HCEC 1CT (cell line): ENCODE measurements at regions not wholly inside any gene's neighbourhood (a gene's known extent, or its start where the extent isn't known, plus 50 kb on each side); places are given as distances from the start of the nearest gene placed in this dataset.
A peak's percentile ranks its signal among the peaks of the same experiment; 100 is the strongest.

Experiments used
- DNase-seq: peaks from one replicate; pipeline ENCODE4 v3.0.0-alpha.2; 2017

DNA sequence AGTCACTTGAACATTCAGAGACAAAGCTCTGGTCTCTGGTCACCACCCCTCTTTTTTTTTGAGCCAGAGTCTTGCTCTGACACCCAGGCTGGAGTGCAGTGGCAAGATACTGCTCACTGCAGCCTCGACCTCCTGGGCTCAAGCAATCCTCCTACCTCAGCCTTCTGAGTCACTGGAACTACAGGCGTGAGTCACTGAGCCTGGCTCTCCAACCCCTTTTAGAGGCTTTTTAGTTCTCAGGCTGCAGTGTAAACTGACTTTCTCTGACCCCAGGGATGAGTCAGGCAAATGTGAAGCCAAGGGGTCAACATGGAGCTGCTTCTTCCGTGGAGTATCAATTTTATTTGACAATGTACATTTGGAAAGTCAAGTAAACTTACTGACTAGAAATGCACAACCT is 229.2 kb downstream of the PTTG2 start:
- peak; percentile 90 for DNase-seq

DNA sequence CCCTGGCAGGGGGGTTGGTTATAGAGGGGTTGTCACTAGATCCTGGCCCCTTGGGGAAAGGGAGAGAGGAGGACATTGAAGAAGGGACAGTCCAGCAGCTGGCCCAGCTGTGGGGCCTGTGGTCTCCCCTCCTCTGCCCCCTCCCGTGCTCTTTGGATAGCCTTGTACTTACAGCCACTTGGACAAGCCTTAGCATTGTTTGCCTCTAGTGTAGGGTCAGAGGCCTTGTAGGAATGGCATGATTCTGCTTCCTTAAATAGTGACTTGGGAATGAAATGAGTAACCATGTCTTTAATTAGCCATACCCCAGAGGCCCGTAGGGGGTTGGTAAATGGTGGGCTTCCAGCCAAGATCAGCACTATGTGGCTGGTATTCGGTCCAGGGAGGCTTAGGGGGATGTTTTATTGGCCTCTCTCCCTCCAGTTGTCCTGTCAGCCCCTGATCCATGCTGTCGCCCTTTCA is 230.6 kb downstream of the PTTG2 start:
- peak; percentile 77 for DNase-seq

DNA sequence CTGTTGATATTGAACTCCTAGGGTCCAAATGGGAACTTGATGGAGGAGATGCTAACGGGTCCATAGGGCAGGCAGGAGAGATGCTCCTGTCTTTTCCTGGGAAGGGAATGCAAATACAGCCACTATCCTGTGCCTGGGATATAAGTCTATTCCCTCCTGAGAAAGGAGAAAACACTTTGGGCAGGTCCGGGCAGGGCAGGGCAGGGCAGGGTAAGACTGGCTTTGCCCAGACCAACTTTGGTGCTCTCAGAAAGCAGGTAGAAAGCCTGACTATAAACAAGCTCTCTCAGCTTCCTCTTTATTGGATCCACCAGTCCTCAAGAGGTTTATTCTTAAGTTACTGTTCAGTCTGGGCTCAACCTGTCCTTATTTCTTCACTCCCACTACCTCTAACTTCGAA is 232.3 kb downstream of the PTTG2 start:
- DNase-seq: no peak

DNA sequence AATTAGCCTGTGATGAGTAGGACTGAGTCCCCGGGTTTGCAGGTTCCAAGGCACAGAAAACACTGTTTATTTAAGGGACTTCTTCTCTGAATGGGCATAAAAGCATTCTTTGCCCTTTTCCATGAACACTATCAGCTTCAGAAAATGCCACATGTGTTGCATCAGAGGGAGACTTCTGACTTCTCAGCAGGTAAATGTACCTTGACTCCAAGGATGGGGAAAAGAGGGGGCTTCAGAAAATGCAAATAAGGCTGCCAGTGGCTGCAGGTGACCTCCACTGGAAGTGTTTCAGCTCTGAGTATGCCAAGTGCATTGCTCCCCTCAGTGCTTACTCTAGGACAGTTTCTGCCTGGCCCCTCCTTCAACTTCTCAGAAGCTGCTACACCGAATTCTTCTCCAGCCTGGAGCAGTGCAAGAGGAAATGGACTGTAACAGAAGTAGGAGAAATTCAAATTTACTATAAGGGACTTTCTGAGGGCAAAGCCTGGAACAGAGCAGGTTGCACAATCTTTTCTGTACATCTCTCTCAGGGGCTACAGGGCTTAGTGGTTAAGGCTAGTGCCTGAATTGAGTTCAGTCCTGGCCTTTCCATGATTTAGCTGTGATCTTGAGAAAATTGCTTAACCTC is 233.2 kb downstream of the PTTG2 start:
- DNase-seq: no peak

DNA sequence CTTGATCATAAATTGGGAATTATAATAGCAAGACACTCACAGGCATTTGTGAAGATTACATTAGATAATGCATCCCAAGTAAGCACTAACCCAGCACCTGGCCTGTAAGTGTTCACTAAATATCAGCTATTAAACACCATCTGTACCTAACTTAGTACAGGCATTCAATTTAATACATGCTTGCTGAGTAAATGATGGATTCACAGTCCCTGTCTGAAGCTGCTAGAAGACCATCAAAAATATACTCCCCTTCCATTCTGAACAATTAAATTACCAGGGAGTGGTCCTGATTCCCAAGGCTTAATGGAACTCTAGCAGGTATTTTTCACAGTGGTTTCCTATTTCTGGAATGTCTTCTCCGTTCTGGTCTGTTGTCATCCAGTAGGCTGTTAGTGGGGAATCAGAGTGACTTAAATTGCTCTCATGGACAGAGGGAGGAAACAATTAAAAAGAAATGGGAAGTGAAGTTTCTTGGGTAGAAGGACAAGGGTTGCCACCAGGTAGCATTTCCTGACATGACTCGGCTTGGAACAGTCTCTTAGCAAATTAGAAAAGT is 233.9 kb downstream of the PTTG2 start:
- no peak for DNase-seq

DNA sequence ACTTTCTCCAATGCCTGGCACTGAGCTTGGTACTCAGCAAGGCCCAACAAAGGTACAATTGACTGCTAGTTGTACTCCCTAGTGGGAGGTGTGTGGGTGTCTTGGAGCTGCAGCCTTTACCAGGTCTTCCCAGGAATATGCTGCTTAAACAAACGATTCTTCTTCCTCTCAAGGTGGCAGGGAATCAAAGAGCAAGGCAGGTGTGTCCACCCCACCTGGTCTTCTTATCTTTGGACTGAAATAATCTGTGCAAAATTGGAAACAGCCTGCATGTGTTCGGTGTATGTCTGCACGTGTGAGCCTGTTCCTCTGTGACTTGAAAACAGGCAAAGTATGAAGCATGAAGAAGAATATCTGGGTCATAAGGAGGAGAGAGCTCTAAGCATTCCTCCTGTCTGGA is 235.3 kb downstream of the PTTG2 start:
- DNase-seq: no peak

DNA sequence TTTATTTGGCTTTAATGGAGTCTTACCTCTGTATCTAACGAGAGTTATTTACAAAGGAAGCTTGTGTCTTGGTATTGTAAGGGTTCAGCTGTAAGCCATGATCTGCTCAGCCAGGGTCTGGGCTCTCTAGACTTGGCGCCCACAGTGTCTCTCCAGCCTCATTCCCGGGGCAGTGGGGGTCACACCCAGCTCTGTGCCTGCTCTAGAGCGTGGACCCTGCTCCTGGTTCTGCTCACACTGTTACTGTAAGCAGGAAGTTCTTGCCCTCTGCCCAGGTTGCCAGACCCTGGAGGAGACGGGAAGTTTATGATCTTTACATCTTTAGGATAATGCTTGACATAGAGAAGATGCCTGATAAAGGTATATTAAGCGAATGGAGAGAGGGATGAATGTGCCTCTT is 235.7 kb downstream of the PTTG2 start:
- no peak for DNase-seq

DNA sequence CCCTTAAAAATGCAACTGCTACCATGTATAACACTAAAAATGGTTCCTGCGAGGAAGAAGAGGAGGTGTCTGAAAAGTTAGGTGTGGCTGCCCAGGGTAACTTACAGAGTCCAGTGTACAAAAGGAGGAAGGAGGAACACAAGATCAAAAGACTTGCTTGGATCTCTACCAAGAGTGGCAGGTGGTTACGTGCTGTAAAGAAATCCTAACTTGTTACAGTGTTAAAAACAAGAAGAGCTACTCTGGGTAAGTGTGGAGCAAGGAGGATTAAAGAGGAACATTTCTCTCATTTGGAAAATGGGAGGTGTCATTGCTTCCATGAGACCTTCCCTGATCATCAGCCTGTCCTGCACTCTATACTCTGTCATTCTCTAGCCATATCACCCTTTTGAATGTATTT is 242.0 kb downstream of the PTTG2 start:
- no peak for DNase-seq

DNA sequence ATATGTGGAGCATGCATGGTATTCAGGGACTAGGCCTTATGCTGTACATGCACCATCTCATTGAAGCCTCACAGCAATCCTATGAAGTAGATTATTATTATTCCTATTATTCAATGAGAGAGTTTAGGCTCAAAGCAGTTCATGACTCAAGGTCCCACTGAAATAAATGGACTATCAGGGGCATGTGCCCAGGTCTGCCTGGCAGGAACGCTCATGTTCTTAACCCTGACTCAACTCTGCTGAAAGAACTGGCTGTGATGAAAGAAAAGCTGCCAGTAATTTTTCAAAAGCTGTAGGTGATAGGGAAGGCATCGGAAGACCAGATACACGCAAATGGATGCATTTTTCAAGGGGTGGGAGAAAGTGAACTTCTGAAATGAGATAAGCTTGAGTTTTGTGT is 243.4 kb downstream of the PTTG2 start:
- DNase-seq: no peak

DNA sequence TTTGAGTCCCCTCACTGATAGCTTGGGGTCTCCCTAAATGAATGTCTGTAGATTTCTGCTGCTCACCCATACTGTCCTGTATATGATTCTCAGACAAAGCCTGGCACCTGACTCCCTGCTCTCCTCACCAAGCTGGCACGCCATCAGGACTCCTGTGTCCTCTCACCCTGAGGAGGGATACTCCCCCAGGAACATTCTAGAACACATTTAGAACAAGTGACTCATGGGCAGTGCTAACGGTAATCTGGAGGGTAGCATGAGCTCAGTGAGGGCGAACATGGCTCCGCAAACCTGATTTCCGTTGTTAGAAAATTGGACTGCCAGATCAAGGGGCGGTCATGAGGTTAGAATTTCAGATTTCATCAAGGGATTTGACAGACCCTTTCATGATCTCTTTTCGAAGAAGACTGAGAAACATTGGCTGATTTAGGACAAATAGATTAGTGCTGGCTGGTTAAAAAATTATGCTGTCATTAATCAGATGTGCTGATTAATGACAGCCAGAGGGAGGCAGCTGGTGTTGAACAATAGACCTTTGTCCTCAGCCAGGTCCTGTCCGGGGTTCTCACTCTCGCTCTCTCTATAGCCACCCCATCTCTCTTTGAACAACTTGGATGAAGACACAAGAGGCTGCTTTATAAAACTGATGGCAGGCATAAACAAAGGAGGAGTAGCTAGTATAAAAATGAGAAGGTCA is 244.3 kb downstream of the PTTG2 start:
- no peak for DNase-seq

DNA sequence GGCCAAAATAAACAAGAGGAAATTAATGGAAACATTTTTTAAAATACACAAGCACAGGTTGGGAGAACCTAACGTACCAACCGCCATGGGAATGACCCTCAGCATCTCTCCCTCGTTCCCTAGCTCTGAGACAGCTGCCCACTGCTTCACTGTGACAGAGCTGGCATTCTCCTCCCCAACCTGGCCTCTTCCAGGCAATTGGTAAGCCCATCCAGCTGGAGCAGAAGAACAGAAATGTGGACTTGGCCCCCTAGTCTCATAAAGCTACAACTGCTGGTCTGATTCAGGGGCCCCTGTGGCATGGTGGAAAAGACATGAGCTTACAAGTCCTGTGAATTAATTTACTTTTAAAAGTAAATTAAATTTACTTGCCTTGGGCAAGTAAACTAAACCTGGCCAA is 245.1 kb downstream of the PTTG2 start:
- DNase-seq: no peak

DNA sequence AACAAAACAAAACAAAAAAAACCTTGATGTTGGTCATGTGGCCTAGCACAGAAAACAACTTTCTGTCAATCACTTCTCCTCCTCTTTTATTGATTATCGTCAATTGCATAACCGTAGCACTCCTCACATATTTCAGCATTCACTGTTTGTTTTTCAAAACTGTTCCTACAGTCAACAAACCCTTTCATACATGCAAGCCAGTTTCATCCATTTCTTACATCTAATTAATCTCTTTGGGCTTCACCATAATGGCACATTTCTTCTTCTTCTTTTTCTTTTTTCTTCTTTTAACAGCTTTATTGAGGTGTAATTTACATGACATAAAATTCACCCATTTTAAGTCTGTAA is 246.9 kb downstream of the PTTG2 start:
- no peak for DNase-seq

DNA sequence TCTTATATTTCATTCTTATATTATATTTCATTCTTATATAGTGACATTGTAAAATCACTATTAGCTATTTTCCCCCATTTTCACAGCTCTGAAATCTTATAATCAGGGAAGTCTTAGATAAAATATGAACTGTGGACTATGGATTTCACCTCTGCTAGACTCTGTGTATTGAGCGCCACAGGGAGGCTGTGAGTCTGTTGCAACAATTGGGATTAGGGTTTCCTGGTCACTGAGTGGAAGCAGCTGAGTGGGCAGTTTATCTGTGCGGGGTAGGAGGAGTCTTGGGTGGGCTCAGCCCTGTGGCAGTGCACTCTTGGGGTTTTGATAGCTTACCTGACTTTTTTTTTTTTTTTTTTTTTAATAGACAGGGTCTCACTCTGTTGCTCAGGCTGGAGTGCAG is 249.5 kb downstream of the PTTG2 start:
- no peak for DNase-seq

DNA sequence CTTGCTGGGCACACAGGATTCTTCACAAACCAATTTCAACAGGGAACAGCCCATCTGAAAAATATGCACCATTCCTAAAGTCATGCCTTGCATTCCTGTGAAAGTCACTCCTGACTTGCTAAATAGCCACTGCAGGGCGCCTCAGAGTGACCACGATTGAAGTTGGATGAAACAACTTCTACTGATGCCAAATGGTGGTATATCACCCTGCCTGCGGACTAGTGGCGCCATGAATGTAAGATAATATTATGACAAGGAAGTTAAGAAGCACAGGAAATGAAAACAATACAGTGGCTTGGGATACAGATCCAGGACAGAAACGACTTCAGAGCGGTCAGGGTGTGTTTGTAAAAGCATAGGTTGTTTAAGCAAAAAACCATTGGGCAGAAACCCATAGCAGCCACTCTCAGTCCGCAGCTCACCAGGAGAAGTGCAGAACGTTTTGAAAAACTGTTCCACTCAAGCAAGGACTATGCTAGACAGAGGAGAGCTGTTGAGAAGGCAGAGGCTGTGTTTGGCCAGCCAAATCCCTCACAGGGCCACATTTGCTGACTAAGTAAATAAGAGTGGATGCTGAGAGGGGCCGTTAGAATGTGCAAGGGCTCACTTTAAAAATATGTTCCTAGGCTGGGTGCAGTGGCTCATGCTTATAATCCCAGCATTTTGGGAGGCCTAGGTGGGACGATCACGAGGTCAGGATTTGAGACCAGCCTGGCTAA is 250.4 kb downstream of the PTTG2 start:
- no peak for DNase-seq

DNA sequence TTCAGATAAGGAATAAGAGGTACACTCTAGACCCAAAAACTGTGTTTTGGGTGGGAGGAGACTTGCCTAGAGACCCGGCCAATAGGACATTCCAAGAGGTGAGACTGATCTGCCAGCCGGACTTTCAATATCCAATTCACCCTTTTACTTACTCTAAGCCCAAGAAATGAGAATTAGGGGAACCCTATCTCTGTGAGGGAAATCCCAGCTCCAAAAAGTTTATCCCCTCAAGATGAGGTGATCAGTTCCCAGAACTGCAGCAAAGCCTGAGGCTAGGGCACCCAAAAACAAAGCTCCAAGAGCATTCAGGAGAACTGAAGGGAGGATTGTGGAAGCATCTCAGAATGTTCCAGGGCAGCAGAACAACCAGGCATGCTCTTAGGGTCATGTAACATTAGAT is 251.7 kb downstream of the PTTG2 start:
- no peak for DNase-seq

DNA sequence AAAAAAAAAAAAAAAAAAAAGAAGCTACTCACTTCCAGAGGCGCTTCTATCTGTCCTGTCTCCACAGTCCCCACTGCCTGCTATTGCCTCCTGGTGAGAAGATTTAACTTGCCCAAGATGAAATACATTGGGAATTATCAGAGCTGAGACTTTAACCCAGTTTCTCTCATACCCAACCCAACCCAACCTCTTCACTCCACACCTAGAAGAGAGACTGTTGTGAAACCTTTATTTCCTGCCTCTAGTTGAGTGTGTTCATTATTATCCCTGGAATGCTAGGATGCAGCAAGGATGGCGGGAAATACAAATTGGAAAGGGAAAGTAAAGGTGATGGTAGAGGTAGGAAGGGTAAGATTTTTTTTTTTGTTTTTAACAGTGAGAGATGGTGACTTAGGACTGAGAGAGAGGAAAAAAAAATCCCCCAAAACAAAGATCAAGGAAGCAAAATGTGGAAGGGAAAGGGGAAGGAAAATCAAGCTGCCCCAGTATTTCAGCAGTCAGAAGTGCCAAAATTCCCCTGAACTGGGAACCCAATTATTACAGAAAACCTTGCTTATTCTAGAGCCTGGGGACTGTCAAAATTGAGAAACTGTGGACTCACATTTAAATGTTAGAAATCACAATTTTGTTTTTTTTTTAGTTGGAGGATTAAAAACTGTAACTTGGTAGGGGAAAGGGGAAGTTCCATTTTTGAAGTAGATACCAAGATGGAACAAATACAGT is 253.0 kb downstream of the PTTG2 start:
- DNase-seq: no peak

DNA sequence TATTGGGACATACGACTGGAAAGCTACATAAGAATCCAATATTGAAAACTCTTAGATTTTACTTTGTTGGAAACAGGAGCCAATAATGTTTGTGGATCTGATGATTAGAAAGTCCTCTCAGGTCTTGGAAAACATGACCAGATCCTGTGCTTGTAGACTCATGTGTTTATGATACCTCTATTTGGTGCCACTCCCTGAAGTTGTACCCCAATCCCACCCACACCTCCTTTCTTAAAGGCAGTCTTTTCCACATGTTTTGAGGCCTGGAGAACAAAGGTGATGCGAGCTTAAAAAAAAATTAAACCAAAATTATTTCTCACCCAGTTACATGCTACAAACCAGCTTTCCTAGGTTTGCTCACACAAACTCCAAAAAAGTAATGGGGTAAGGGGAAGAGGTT is 262.7 kb downstream of the PTTG2 start:
- no peak for DNase-seq

DNA sequence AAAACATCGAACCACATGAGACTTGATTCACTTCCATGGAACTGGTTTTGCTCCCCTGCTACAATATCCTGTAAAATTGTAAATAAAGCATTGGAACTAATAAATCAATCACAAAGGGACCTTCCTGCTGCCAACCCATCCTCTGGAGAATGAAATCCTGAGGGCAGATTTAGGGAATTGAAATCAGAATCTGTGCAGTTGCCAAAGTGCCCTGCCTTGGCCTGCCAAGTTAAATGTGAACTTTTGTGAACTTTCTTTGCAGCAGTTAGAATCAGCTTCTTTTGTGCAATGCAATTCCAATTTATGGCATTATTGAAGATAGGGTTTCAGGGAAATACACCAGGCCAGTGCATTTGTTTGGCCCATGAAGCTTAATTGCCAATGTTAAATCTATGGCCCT is 263.1 kb downstream of the PTTG2 start:
- DNase-seq: no peak

DNA sequence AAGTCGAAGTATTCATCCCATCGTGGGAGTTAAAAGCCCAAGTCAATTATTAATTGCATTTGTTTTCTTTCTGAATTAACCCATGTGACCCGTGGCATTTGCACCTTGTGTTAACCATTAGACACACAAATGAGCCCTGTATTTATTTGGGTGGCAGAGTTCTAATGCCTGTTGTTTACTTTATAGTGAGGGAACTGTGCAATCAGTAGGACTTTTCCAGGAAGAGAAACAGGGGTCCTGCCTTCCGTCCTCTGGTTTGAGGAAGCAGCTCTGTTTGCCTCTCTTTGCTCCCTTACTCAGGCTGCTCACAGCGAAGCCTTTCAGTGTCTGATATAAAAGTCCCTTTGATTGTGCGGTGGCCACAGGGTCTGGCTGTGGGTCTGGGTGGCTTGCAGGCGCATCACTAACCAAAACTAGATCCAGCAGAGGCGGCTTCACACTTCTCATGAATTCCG is 263.6 kb downstream of the PTTG2 start:
- DNase-seq: no peak

DNA sequence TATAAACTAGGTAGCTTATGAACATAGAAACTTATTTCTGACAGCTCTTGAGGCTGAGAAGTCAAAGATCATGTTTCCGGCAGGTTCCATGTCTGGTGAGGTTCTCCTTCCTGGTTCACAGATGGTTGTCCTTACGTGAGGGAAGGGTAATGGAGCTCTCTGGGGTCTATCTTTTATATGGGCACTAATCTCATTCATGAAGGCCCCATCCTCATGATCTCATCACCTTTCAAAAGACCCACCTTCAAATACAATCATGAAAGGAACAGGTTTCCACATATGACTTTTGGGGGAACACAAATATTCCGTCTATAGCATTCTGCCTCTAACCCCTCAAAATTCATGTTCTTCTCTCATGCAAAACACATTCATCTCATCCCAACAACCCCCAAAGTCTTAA is 264.7 kb downstream of the PTTG2 start:
- DNase-seq: no peak

DNA sequence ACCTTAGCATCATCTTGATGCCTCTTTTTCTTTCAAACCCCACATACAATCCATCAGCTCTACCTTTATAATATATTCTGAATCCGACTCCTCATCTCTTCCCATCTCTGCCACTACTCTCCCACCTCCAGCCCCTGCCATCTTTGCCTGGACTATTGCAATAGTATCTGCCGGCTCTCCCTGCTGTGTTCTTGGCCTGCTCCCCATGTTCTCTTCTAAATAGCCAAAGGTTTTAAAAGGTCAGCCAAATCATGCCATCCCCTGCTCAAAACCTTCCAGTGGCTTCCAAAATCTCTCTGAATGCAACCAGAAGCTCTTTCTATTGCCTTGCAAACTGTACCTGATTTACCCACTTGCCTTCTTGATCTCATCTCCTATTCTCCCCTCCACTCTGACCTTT is 266.0 kb downstream of the PTTG2 start:
- DNase-seq: no peak

DNA sequence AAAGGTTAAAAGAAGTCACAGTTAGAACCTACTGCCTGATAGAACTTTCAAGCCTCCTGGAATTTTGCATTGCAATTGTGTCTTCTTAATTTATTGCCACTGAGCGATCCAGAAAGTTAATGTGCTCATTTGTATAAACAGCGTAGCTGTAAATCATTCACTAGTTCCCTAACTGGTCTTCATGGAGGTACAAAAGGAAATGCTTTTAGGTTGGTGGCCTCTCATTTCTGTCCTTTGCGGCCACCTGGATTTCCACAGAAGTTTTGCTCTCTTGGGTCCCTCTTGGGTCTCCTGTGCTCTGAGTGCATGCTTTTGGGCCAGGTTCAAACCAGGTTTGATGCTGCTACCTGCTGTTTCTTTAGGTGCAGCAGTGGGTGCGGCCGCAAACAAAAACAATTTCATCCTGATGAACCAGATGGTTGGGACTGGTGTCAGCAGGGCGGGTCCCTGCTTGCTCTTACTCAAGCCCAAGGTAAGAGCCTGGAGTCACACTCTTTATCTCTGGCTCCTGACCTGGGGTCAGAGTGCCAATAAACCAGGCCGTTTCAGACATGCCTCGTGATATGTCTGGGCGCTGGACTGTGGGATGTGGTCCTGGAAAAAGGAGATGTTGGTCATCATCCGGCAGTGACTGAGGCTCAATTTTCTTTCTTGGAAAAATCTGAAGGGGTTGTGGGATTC is 270.1 kb downstream of the PTTG2 start:
- DNase-seq: no peak
